ENCODE measurements at regions not wholly inside any gene's neighbourhood (a gene's known extent, or its start where the extent isn't known, plus 50 kb on each side); places are given as distances from the start of the nearest gene placed in this dataset.

GRCh38 chr3:154972951-154973350 is 107.2 kb upstream of the MME start:
- no peak for TF ChIP-seq CTCF (IDR thresholded peaks at IDR 0.05; ENCODE audit: poor library complexity, severe bottlenecking)
- TF ChIP-seq POLR2AphosphoS5 (IDR thresholded peaks at IDR 0.05): no peak
- TF ChIP-seq RAD21 (conservative IDR thresholded peaks at IDR 0.05): no peak
- TF ChIP-seq SMC3 (conservative IDR thresholded peaks at IDR 0.05; ENCODE audit: poor library complexity): no peak
- no peak for TF ChIP-seq EZH2 (IDR thresholded peaks at IDR 0.05; ENCODE audit: borderline replicate concordance, insufficient read depth, low read length, poor library complexity, severe bottlenecking)
- no peak for TF ChIP-seq EP300 (conservative IDR thresholded peaks at IDR 0.05; ENCODE audit: poor library complexity, severe bottlenecking)
- no peak for TF ChIP-seq REST (IDR thresholded peaks at IDR 0.05; ENCODE audit: borderline replicate concordance)
- TF ChIP-seq MXI1 (conservative IDR thresholded peaks at IDR 0.05; ENCODE audit: poor library complexity, severe bottlenecking): no peak
- TF ChIP-seq TAF1 (IDR thresholded peaks at IDR 0.05; ENCODE audit: low read depth): no peak

All from neural cell (in vitro differentiated cells).